ENCODE measurements at regions not wholly inside any gene's neighbourhood (a gene's known extent, or its start where the extent isn't known, plus 50 kb on each side); places are given as distances from the start of the nearest gene placed in this dataset.

GRCh38 chr5:125894383-125894782 lies 528.8 kb upstream of the GRAMD2B start:
- Mint-ChIP-seq H3K9me3 (ENCODE audit: low read depth) (peaks cover 3% of the 10 kb centered on the region), H3K27ac (no peak overlapping the region), H3K27me3 (no peaks in the 10 kb centered on the region), H3K4me1 (ENCODE audit: low read depth) (no peaks in the 10 kb centered on the region), H3K36me3 (ENCODE audit: insufficient read depth) (no peaks in the 10 kb centered on the region), H3K4me3 (ENCODE audit: low read depth) (no peak overlapping the region)
- TF ChIP-seq CTCF (IDR thresholded peaks at IDR 0.05; ENCODE audit: unreplicated experiment), result no peak
- no peak for DNase-seq (ENCODE audit: low spot score, unreplicated experiment)

GRCh38 chr5:125896368-125896767 lies 526.8 kb upstream of the GRAMD2B start:
- Mint-ChIP-seq H3K9me3 (ENCODE audit: low read depth) (peaks cover 3% of the 10 kb centered on the region), H3K36me3 (ENCODE audit: insufficient read depth) (no peaks in the 10 kb centered on the region), H3K4me3 (ENCODE audit: low read depth) (no peak overlapping the region)

GRCh38 chr5:125897089-125897488 lies 526.1 kb upstream of the GRAMD2B start:
- H3K27me3 Mint-ChIP-seq, result no peaks in the 10 kb centered on the region
- TF ChIP-seq CTCF (IDR thresholded peaks at IDR 0.05; ENCODE audit: unreplicated experiment), result no peak
- no peaks in the 10 kb centered on the region for H3K36me3 Mint-ChIP-seq (ENCODE audit: insufficient read depth)
- H3K27ac Mint-ChIP-seq, result no peak overlapping the region
- H3K4me3 Mint-ChIP-seq (ENCODE audit: low read depth), result no peak overlapping the region
- H3K9me3 Mint-ChIP-seq (ENCODE audit: low read depth), result peaks cover 3% of the 10 kb centered on the region
- no peaks in the 10 kb centered on the region for H3K4me1 Mint-ChIP-seq (ENCODE audit: low read depth)
- no peak for DNase-seq (ENCODE audit: low spot score, unreplicated experiment)

More at GRCh38 chr5:125896368-125896767, 526.8 kb upstream of the GRAMD2B start:
- DNase-seq (ENCODE audit: low spot score, unreplicated experiment), result no peak
- no peak for TF ChIP-seq CTCF (IDR thresholded peaks at IDR 0.05; ENCODE audit: unreplicated experiment)
- H3K4me1 Mint-ChIP-seq (ENCODE audit: low read depth), result no peaks in the 10 kb centered on the region
- H3K27ac Mint-ChIP-seq, result no peak overlapping the region
- no peaks in the 10 kb centered on the region for H3K27me3 Mint-ChIP-seq

GRCh38 chr5:125898851-125899405 lies 524.3 kb upstream of the GRAMD2B start:
- no peak overlapping the region for H3K27ac Mint-ChIP-seq
- TF ChIP-seq CTCF (IDR thresholded peaks at IDR 0.05; ENCODE audit: unreplicated experiment), result no peak
- no peaks in the 10 kb centered on the region for H3K9me3 Mint-ChIP-seq (ENCODE audit: low read depth)
- no peak overlapping the region for H3K4me3 Mint-ChIP-seq (ENCODE audit: low read depth)
- H3K4me1 Mint-ChIP-seq (ENCODE audit: low read depth), result no peaks in the 10 kb centered on the region
- no peaks in the 10 kb centered on the region for H3K27me3 Mint-ChIP-seq
- no peak for DNase-seq (ENCODE audit: low spot score, unreplicated experiment)
- no peaks in the 10 kb centered on the region for H3K36me3 Mint-ChIP-seq (ENCODE audit: insufficient read depth)

- Mint-ChIP-seq H3K27me3 (no peaks in the 10 kb centered on the region), H3K27ac (no peak overlapping the region), H3K9me3 (ENCODE audit: low read depth) (peaks cover 38% of the 10 kb centered on the region), H3K4me1 (ENCODE audit: low read depth) (no peaks in the 10 kb centered on the region), H3K4me3 (ENCODE audit: low read depth) (no peak overlapping the region), H3K36me3 (ENCODE audit: insufficient read depth) (peaks cover 5% of the 10 kb centered on the region)
- TF ChIP-seq CTCF (IDR thresholded peaks at IDR 0.05; ENCODE audit: unreplicated experiment), result no peak
- DNase-seq (ENCODE audit: low spot score, unreplicated experiment), result no peak
Observed at GRCh38 chr5:125912028-125912427, 511.2 kb upstream of the GRAMD2B start.
